ENCODE measurements at regions not wholly inside any gene's neighbourhood (a gene's known extent, or its start where the extent isn't known, plus 50 kb on each side); places are given as distances from the start of the nearest gene placed in this dataset.

DNA sequence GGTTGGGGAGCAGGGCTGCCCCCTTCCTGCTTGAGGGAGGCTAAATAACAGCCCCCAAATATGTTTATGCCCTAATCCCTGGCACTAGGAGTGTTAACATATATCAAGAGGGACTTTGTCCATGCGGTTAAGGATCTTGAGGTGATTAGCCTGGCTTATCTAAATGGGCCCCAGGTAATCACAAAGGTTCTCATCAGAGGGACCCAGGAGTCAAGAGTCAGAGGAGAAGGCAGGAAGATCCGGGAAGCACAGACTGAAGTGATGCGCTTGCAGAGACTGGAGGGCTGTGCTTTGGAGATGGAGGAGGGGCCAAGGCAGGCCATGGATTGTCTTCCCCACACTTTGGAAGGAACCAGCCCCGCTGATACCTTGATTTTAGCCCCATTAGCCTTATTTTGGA lies 86.4 kb downstream of the IER5 start:
- H3K27me3 Mint-ChIP-seq (ENCODE audit: low read depth), result peaks cover 26% of the 10 kb centered on the region
- no peak for TF ChIP-seq CTCF (conservative IDR thresholded peaks at IDR 0.05)
- peaks cover 4% of the 10 kb centered on the region for H3K9me3 Mint-ChIP-seq
- no peak overlapping the region for H3K4me3 Mint-ChIP-seq
- peaks cover 5% of the 10 kb centered on the region for H3K4me1 Mint-ChIP-seq
- H3K27ac Mint-ChIP-seq (ENCODE audit: unreplicated experiment), result no peak overlapping the region
- H3K36me3 Mint-ChIP-seq (ENCODE audit: low read depth), result no peaks in the 10 kb centered on the region
- no peak for DNase-seq (ENCODE audit: low read depth, low spot score)

GRCh38 chr1:181175356-181175910 lies 86.9 kb downstream of the IER5 start:
- no peak for TF ChIP-seq CTCF (conservative IDR thresholded peaks at IDR 0.05)
- Mint-ChIP-seq H3K27ac (ENCODE audit: unreplicated experiment) (no peak overlapping the region), H3K4me3 (no peak overlapping the region), H3K27me3 (ENCODE audit: low read depth) (peaks cover 32% of the 10 kb centered on the region), H3K4me1 (peaks cover 11% of the 10 kb centered on the region), H3K36me3 (ENCODE audit: low read depth) (no peaks in the 10 kb centered on the region), H3K9me3 (peaks cover 4% of the 10 kb centered on the region)
- DNase-seq (ENCODE audit: low read depth, low spot score), result no peak

- peaks cover 37% of the 10 kb centered on the region for H3K27me3 Mint-ChIP-seq (ENCODE audit: low read depth)
- TF ChIP-seq CTCF (conservative IDR thresholded peaks at IDR 0.05), result no peak
- no peak overlapping the region for H3K27ac Mint-ChIP-seq (ENCODE audit: unreplicated experiment)
- no peaks in the 10 kb centered on the region for H3K36me3 Mint-ChIP-seq (ENCODE audit: low read depth)
- peaks cover 14% of the 10 kb centered on the region for H3K4me1 Mint-ChIP-seq
- H3K4me3 Mint-ChIP-seq, result no peak overlapping the region
- peaks cover 2% of the 10 kb centered on the region for H3K9me3 Mint-ChIP-seq
- DNase-seq (ENCODE audit: low read depth, low spot score), result no peak
Measured at GRCh38 chr1:181175955-181176354, 87.5 kb downstream of the IER5 start.

- peaks cover 56% of the 10 kb centered on the region for H3K27me3 Mint-ChIP-seq (ENCODE audit: low read depth)
- no peak for DNase-seq (ENCODE audit: low read depth, low spot score)
- H3K4me3 Mint-ChIP-seq, result no peak overlapping the region
- H3K4me1 Mint-ChIP-seq, result peaks cover 20% of the 10 kb centered on the region
- H3K9me3 Mint-ChIP-seq, result no peaks in the 10 kb centered on the region
- H3K36me3 Mint-ChIP-seq (ENCODE audit: low read depth), result no peaks in the 10 kb centered on the region
- no peak for TF ChIP-seq CTCF (conservative IDR thresholded peaks at IDR 0.05)
- no peak overlapping the region for H3K27ac Mint-ChIP-seq (ENCODE audit: unreplicated experiment)
Measured at GRCh38 chr1:181178241-181178879, 89.9 kb downstream of the IER5 start.

- no peak for DNase-seq (ENCODE audit: low read depth, low spot score)
- H3K27ac Mint-ChIP-seq (ENCODE audit: unreplicated experiment), result no peak overlapping the region
- no peaks in the 10 kb centered on the region for H3K36me3 Mint-ChIP-seq (ENCODE audit: low read depth)
- peaks cover 20% of the 10 kb centered on the region for H3K4me1 Mint-ChIP-seq
- H3K4me3 Mint-ChIP-seq, result peak overlapping the region; percentile 2
- H3K9me3 Mint-ChIP-seq, result no peaks in the 10 kb centered on the region
- H3K27me3 Mint-ChIP-seq (ENCODE audit: low read depth), result peaks cover 66% of the 10 kb centered on the region
- no peak for TF ChIP-seq CTCF (conservative IDR thresholded peaks at IDR 0.05)
Measured at GRCh38 chr1:181179279-181179986, 90.9 kb downstream of the IER5 start.
